ENCODE measurements at regions not wholly inside any gene's neighbourhood (a gene's known extent, or its start where the extent isn't known, plus 50 kb on each side); places are given as distances from the start of the nearest gene placed in this dataset.

- DNase-seq = no peak
These were observed 304.9 kb downstream of the DHX15 start for GRCh38 chr4:24279469-24279868.

GRCh38 chr4:24278693-24279092 lies 305.7 kb downstream of the DHX15 start:
- DNase-seq = no peak

GRCh38 chr4:24274381-24274941 lies 309.9 kb downstream of the DHX15 start:
- no peak for DNase-seq

GRCh38 chr4:24273136-24273535 lies 311.2 kb downstream of the DHX15 start:
- no peak for DNase-seq

GRCh38 chr4:24266951-24267722 lies 317.2 kb downstream of the DHX15 start:
- DNase-seq = no peak

- no peak for DNase-seq
These were observed 318.4 kb downstream of the DHX15 start for GRCh38 chr4:24265989-24266388.

- DNase-seq = no peak
These were observed 321.7 kb downstream of the DHX15 start for GRCh38 chr4:24262616-24263015.

- no peak for DNase-seq
These were observed 322.3 kb downstream of the DHX15 start for GRCh38 chr4:24262084-24262483.

- DNase-seq = no peak
These were observed 323.3 kb downstream of the DHX15 start for GRCh38 chr4:24260923-24261564.

GRCh38 chr4:24260133-24260715 lies 324.1 kb downstream of the DHX15 start:
- peak; percentile 45 for DNase-seq

- DNase-seq = no peak
These were observed 327.8 kb downstream of the DHX15 start for GRCh38 chr4:24256547-24256946.

GRCh38 chr4:24256066-24256465 lies 328.3 kb downstream of the DHX15 start:
- no peak for DNase-seq

GRCh38 chr4:24252121-24252520 lies 332.2 kb downstream of the DHX15 start:
- DNase-seq = no peak

- DNase-seq = no peak
These were observed 332.8 kb downstream of the DHX15 start for GRCh38 chr4:24251589-24251988.

GRCh38 chr4:24249972-24250371 lies 334.4 kb downstream of the DHX15 start:
- peak; percentile 57 for DNase-seq

- DNase-seq = no peak
These were observed 335.4 kb downstream of the DHX15 start for GRCh38 chr4:24248674-24249630.

GRCh38 chr4:24245491-24245820 lies 338.9 kb downstream of the DHX15 start:
- no peak for DNase-seq

- DNase-seq = no peak
These were observed 339.5 kb downstream of the DHX15 start for GRCh38 chr4:24244663-24245490.

- no peak for DNase-seq
These were observed 340.7 kb downstream of the DHX15 start for GRCh38 chr4:24243641-24244040.

GRCh38 chr4:24241511-24241910 lies 342.8 kb downstream of the DHX15 start:
- DNase-seq = no peak

- DNase-seq = no peak
These were observed 343.7 kb downstream of the DHX15 start for GRCh38 chr4:24240655-24241054.

GRCh38 chr4:24237709-24238108 lies 346.6 kb downstream of the DHX15 start:
- no peak for DNase-seq

Data from COR-L47 (cell line).